Stimulated activated naive CD8-positive, alpha-beta T cell treated with anti-CD3 and anti-CD28 coated beads, Interleukin-15, Interleukin-2, amounts not matched to agents 100 ng/mL and 50 ng/mL, for 24 hours (primary cell): ENCODE measurements at regions not wholly inside any gene's neighbourhood (a gene's known extent, or its start where the extent isn't known, plus 50 kb on each side); places are given as distances from the start of the nearest gene placed in this dataset.

ENCODE experiments used
- H3K27ac Mint-ChIP-seq: one replicate; pipeline ENCODE4 v1.8.0; 2021; ENCODE audit warnings: mild to moderate bottlenecking, mixed read lengths
- H3K27me3 Mint-ChIP-seq: one replicate; pipeline ENCODE4 v1.8.0; 2021; ENCODE audit warnings: mixed read lengths
- H3K36me3 Mint-ChIP-seq: one replicate; pipeline ENCODE4 v1.8.0; 2021; ENCODE audit warnings: low read depth, mixed read lengths
- H3K4me1 Mint-ChIP-seq: one replicate; pipeline ENCODE4 v1.8.0; 2021; ENCODE audit warnings: low read depth, mixed read lengths
- H3K4me3 Mint-ChIP-seq: one replicate; pipeline ENCODE4 v1.8.0; 2021; ENCODE audit warnings: mild to moderate bottlenecking, mixed read lengths
- H3K9me3 Mint-ChIP-seq: one replicate; pipeline ENCODE4 v1.8.0; 2021; ENCODE audit warnings: mixed read lengths

GRCh38 chr15:97748576-97748975 lies 211.9 kb upstream of the ARRDC4 start:
- no peak overlapping the region for H3K27ac Mint-ChIP-seq
- H3K4me1 Mint-ChIP-seq: no peaks in the 10 kb centered on the region
- H3K36me3 Mint-ChIP-seq: no peaks in the 10 kb centered on the region
- no peak overlapping the region for H3K4me3 Mint-ChIP-seq
- H3K9me3 Mint-ChIP-seq: no peaks in the 10 kb centered on the region
- H3K27me3 Mint-ChIP-seq: peaks cover 6% of the 10 kb centered on the region

- no peaks in the 10 kb centered on the region for H3K9me3 Mint-ChIP-seq
- no peaks in the 10 kb centered on the region for H3K36me3 Mint-ChIP-seq
- no peak overlapping the region for H3K27ac Mint-ChIP-seq
- no peaks in the 10 kb centered on the region for H3K4me1 Mint-ChIP-seq
- peaks cover 6% of the 10 kb centered on the region for H3K27me3 Mint-ChIP-seq
- H3K4me3 Mint-ChIP-seq: no peak overlapping the region
Measured at GRCh38 chr15:97750060-97750459, 210.4 kb upstream of the ARRDC4 start.

- Mint-ChIP-seq H3K4me3 (no peak overlapping the region), H3K4me1 (no peaks in the 10 kb centered on the region), H3K36me3 (no peaks in the 10 kb centered on the region), H3K27me3 (peaks cover 10% of the 10 kb centered on the region), H3K9me3 (no peaks in the 10 kb centered on the region), H3K27ac (no peak overlapping the region)
Measured at GRCh38 chr15:97755726-97756125, 204.8 kb upstream of the ARRDC4 start.

- H3K27me3 Mint-ChIP-seq: peaks cover 10% of the 10 kb centered on the region
Measured at GRCh38 chr15:97759363-97759762, 201.1 kb upstream of the ARRDC4 start.

GRCh38 chr15:97761110-97761509 lies 199.4 kb upstream of the ARRDC4 start:
- H3K9me3 Mint-ChIP-seq: no peaks in the 10 kb centered on the region
- peaks cover 6% of the 10 kb centered on the region for H3K27me3 Mint-ChIP-seq
- no peak overlapping the region for H3K4me3 Mint-ChIP-seq
- H3K4me1 Mint-ChIP-seq: no peaks in the 10 kb centered on the region
- no peaks in the 10 kb centered on the region for H3K36me3 Mint-ChIP-seq
- no peak overlapping the region for H3K27ac Mint-ChIP-seq

More at GRCh38 chr15:97759363-97759762, 201.1 kb upstream of the ARRDC4 start:
- Mint-ChIP-seq H3K36me3 (no peaks in the 10 kb centered on the region), H3K9me3 (no peaks in the 10 kb centered on the region), H3K4me3 (no peak overlapping the region), H3K27ac (no peak overlapping the region), H3K4me1 (no peaks in the 10 kb centered on the region)

GRCh38 chr15:97783240-97783639 lies 177.3 kb upstream of the ARRDC4 start:
- Mint-ChIP-seq H3K4me1 (no peaks in the 10 kb centered on the region), H3K27me3 (no peaks in the 10 kb centered on the region), H3K4me3 (no peak overlapping the region), H3K27ac (no peak overlapping the region), H3K36me3 (no peaks in the 10 kb centered on the region), H3K9me3 (no peaks in the 10 kb centered on the region)

GRCh38 chr15:97786741-97787140 lies 173.8 kb upstream of the ARRDC4 start:
- Mint-ChIP-seq H3K9me3 (no peaks in the 10 kb centered on the region), H3K27ac (no peak overlapping the region), H3K4me1 (no peaks in the 10 kb centered on the region), H3K4me3 (no peak overlapping the region), H3K36me3 (no peaks in the 10 kb centered on the region), H3K27me3 (no peaks in the 10 kb centered on the region)

- H3K27me3 Mint-ChIP-seq: no peaks in the 10 kb centered on the region
- H3K9me3 Mint-ChIP-seq: no peaks in the 10 kb centered on the region
- no peaks in the 10 kb centered on the region for H3K4me1 Mint-ChIP-seq
- no peak overlapping the region for H3K27ac Mint-ChIP-seq
- H3K4me3 Mint-ChIP-seq: no peak overlapping the region
- H3K36me3 Mint-ChIP-seq: no peaks in the 10 kb centered on the region
Measured at GRCh38 chr15:97790180-97790579, 170.3 kb upstream of the ARRDC4 start.

GRCh38 chr15:97791824-97792792 lies 168.4 kb upstream of the ARRDC4 start:
- Mint-ChIP-seq H3K36me3 (no peaks in the 10 kb centered on the region), H3K9me3 (no peaks in the 10 kb centered on the region), H3K27me3 (no peaks in the 10 kb centered on the region), H3K4me1 (no peaks in the 10 kb centered on the region), H3K4me3 (no peak overlapping the region), H3K27ac (no peak overlapping the region)

- no peaks in the 10 kb centered on the region for H3K36me3 Mint-ChIP-seq
- peaks cover 3% of the 10 kb centered on the region for H3K27me3 Mint-ChIP-seq
- no peak overlapping the region for H3K27ac Mint-ChIP-seq
- no peaks in the 10 kb centered on the region for H3K4me1 Mint-ChIP-seq
- no peak overlapping the region for H3K4me3 Mint-ChIP-seq
- H3K9me3 Mint-ChIP-seq: no peaks in the 10 kb centered on the region
Measured at GRCh38 chr15:97804950-97805349, 155.6 kb upstream of the ARRDC4 start.

- no peaks in the 10 kb centered on the region for H3K27me3 Mint-ChIP-seq
- H3K36me3 Mint-ChIP-seq: no peaks in the 10 kb centered on the region
- no peaks in the 10 kb centered on the region for H3K4me1 Mint-ChIP-seq
- H3K4me3 Mint-ChIP-seq: no peak overlapping the region
- H3K9me3 Mint-ChIP-seq: peaks cover 4% of the 10 kb centered on the region
- H3K27ac Mint-ChIP-seq: no peak overlapping the region
Measured at GRCh38 chr15:97806766-97807165, 153.7 kb upstream of the ARRDC4 start.

- no peak overlapping the region for H3K27ac Mint-ChIP-seq
- H3K4me1 Mint-ChIP-seq: no peaks in the 10 kb centered on the region
- no peaks in the 10 kb centered on the region for H3K27me3 Mint-ChIP-seq
- no peak overlapping the region for H3K4me3 Mint-ChIP-seq
- peaks cover 7% of the 10 kb centered on the region for H3K9me3 Mint-ChIP-seq
- H3K36me3 Mint-ChIP-seq: no peaks in the 10 kb centered on the region
Measured at GRCh38 chr15:97815835-97816234, 144.7 kb upstream of the ARRDC4 start.

GRCh38 chr15:97817276-97817890 lies 143.1 kb upstream of the ARRDC4 start:
- Mint-ChIP-seq H3K9me3 (peaks cover 4% of the 10 kb centered on the region), H3K36me3 (no peaks in the 10 kb centered on the region), H3K4me3 (no peak overlapping the region), H3K27ac (no peak overlapping the region), H3K4me1 (no peaks in the 10 kb centered on the region), H3K27me3 (no peaks in the 10 kb centered on the region)

- no peak overlapping the region for H3K4me3 Mint-ChIP-seq
- no peaks in the 10 kb centered on the region for H3K27me3 Mint-ChIP-seq
- no peak overlapping the region for H3K27ac Mint-ChIP-seq
- H3K9me3 Mint-ChIP-seq: peaks cover 10% of the 10 kb centered on the region
- H3K36me3 Mint-ChIP-seq: no peaks in the 10 kb centered on the region
- no peaks in the 10 kb centered on the region for H3K4me1 Mint-ChIP-seq
Measured at GRCh38 chr15:97836003-97836402, 124.5 kb upstream of the ARRDC4 start.

GRCh38 chr15:97837896-97838295 lies 122.6 kb upstream of the ARRDC4 start:
- no peak overlapping the region for H3K4me3 Mint-ChIP-seq
- H3K27me3 Mint-ChIP-seq: no peaks in the 10 kb centered on the region
- H3K4me1 Mint-ChIP-seq: no peaks in the 10 kb centered on the region
- H3K27ac Mint-ChIP-seq: no peak overlapping the region
- H3K9me3 Mint-ChIP-seq: no peaks in the 10 kb centered on the region
- no peaks in the 10 kb centered on the region for H3K36me3 Mint-ChIP-seq
